ENCODE measurements at regions not wholly inside any gene's neighbourhood (a gene's known extent, or its start where the extent isn't known, plus 50 kb on each side); places are given as distances from the start of the nearest gene placed in this dataset.
"Not testable (repeated sequence)": the region's sequence is repeated elsewhere in the genome, so short reads cannot be mapped to it uniquely, and the experiment has no call there.

GRCh38 chr2:125901278-125901677 lies 754.7 kb upstream of the GYPC start:
- no peak for DNase-seq

DNA sequence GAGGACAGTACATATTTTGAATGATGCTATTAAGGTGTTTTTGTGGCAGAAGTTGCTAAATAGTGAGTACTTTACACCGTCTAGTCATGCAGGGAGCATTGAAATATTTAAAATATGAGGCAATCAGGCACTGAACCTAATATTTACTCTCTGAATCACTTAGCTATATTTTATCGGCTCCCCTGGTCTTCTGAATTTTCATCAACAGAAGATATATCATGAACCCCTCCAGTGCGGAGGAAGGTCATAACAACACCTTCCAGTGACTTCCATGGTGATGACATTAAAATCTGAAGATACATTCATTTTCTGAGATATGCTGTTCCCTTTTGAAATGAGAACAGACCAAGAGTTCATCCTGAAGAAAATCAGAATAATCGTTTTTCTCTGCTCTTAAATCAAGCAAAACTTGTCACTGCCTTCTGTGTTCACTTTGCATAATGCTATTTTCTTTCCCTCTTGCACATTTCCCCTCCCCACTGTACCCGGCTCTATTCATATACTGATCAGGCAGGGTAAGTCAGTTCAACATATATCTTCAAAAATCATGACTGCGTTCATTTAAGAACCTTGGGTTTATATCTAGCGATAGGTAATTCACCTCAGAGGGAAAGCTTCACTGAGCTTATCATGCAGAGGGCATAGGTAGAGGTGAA lies 729.9 kb upstream of the GYPC start:
- no peak for DNase-seq

- no peak for DNase-seq
Measured at GRCh38 chr2:125935559-125935958, 720.4 kb upstream of the GYPC start.

- no peak for DNase-seq
Measured at GRCh38 chr2:125942585-125943424, 713.2 kb upstream of the GYPC start.

- no peak for DNase-seq
Measured at GRCh38 chr2:125959047-125959446, 696.9 kb upstream of the GYPC start.

GRCh38 chr2:125961739-125962138 lies 694.2 kb upstream of the GYPC start:
- no peak for DNase-seq

DNA sequence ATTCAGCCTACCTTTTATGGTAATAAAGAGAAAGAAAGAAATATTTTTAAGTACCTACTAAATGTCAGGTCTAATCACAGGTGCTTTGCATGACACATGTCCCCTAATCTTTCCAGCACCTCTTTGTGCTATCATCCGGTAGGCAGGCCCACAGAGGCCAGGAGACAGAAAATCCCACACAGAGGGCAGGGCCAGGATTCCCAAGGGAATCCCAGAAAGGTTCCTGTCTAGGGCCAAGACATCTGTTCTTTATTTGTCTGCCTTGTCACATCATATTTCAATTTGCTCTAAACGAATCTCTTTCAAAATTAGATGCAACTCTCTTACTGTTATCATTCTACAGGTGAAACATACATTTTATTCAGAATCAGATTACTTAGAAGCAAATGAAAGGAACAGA lies 676.1 kb upstream of the GYPC start:
- DNase-seq = no peak

GRCh38 chr2:125983364-125983763 lies 672.6 kb upstream of the GYPC start:
- DNase-seq = no peak

DNA sequence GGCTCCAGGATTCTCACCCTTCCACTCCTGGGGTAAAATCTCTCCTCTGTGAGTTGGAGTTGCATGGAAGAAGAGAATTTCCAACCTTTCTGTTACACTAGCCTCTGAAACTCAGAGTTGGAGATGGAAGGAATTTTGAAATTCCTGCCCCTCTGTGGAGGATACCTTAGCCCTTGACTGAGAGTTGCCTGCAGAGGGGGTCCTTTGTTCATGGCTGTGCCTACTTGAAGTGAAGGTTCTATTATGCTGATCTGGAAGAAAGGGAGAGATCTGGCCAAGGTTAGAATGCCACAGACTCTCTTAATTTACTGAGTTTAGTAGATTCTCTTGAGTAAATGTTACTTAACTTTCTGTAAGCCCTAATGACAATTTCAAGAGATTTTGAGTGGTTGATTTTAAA lies 626.6 kb upstream of the GYPC start:
- DNase-seq = no peak

DNA sequence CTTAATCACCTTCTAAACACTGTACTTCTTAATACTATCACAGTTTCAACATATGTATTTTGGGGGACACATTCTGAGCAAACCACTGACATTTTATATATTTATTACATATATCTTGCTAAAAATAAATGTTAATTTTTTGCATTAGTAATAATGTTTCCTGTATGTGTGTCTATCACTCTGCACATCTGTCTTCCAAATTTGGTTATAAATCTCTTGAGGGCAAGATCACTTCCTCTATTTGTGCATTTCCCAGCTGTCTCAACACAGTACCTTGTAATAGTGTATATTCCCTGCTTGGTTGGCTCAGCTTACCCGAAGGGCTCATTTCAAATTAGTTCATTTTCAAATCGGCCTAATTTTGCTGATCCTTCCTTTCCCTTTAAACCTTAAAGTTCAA lies 617.1 kb upstream of the GYPC start:
- no peak for DNase-seq

- DNase-seq = no peak
Measured at GRCh38 chr2:126041391-126042047, 614.4 kb upstream of the GYPC start.

GRCh38 chr2:126042089-126042488 lies 613.9 kb upstream of the GYPC start:
- DNase-seq = no peak

DNA sequence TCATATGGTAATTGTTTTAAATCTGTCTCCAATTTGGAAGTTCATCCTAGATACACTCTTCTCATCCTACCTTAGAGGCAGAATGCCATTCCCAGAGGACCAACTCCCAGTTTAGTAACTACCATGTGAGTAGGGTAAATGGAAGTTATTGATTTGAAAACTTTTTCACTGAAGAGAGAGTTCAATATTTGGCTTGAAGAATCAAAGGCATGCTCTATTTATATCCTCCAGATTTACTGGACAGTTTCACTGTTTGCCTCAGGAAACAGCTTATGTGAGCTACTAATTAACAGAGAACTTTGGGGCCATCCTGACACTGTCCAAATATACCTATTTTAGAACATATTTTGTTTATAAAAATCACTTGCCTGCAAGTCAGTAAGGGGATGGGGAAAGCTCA lies 607.2 kb upstream of the GYPC start:
- DNase-seq = no peak

DNA sequence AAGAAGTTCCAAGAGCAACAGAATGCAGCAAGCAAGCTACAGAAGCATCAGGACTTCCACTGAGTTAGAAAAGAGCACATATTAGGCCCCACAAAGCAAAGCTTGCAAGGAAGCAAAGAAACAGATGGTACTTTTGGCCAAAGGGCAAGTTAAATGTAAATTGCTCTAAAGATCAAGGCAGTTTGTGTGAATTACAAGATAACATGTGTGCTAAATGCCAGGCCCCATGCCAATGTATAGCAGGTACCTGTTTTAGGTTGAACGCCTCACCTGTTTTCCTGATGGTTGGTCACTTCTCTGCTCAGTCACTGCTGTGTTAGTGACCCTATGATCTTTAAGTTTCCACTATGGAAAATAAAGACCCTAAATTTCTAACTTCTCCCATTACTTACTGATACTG lies 606.5 kb upstream of the GYPC start:
- DNase-seq = no peak

DNA sequence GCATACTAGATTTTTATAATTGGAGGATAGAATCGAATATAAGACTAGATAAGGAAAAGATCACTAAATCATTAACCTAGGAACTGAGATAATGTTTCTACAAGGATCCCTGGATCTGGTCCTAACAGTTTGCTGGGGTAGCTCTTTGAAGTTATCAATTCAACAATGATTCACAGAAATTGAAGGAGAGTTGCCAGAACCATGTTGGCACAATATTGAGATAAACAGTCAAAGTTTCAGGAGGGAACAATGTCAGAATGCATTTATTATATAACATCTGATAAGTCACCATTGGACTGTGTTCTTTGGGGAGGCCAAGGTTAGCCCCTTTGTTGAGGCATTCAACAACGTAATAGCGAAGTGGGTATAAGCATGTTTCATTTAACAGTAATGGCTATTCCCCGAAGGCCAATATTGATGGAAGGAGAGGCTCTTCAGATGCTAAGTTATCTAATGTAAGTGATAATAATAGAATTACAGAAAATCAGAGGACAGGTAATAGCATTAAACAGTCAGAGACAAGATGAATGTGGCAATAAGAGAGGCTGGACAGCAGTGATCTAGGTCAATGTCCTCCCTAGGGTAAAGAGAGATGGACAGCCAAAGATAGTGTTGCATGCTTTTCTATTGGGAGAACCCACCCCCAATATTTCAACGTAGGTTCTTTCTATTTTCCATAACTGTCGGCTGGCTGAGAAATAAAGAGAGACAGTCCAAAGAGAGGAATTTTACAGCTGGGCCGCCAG lies 604.8 kb upstream of the GYPC start:
- DNase-seq = no peak

DNA sequence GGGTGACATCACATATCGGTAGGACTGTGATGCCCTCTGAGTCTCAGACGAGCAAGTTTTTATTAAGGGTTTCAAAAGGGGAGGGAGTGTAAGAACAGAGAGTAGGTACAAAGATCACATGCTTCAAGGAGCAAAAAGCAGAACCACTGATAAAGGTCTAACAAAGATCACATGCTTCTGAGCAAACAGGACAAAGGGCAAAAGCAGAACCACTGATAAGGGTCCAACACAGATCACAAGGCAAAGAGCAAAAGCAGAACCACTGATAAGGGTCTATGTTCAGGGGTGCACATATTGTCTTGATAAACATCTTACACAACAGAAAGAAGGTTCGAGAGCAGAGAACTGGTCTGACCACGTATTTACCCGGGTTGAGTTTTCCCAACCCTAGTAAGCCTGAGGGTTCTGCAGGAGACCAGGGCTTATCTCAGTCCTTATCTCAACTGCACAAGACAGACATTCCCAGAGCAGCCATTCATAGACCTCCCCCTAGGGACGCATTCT lies 604.2 kb upstream of the GYPC start:
- DNase-seq = not testable (repeated sequence)

DNA sequence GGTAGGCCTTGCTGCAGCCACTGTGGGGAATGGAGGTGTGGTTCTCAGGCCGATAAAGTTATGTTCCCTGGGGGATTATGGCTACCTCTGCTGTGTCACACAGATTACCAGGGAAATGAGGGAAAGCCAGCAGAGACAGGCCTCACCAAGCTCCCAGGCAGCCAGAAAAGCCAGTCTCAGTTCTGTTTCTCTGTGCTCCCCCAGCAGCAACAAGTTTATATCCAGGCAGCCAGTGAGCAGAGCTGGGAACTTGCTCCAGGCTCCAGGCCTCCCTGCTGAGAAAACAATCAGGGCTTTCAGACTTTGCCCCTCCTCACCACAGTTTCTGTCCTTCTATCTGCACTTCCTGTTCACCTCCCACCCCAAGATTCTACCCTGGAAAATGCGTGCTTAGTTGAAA lies 596.6 kb upstream of the GYPC start:
- no peak for DNase-seq

DNA sequence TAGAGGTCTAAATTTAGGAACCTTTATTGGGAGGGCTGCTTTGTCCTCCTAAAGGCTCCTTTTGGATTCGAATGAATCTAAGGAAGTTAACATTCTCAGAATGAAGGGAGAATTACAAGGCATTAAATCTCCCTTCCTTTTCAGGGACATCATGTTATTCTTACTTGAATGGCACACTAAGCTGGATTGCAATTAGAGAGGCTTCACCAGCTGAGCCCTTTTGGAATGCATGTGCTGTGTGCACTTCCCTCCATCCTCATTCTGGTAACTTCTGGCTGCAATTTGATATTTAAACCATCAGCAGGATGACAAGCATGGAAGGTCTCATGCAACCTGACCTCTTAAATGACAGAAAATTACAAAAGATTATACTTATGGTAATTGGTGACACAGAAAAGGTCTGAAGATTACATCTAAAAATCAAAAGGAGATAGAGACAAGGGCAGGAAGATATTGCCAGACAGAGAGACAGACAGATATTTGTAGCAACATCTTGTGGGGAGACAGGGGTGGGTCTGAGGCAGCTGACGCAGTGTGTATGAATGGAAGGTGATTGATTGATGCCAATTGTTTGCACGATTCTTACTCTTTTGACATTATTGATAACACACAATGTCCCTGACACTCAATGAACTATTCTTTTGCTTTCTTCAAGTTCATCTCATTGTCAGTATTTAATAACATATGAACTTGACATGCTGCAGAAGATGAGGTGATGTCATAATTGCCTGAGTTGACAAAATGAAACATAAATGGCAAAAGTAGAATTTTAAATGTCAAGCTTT lies 570.8 kb upstream of the GYPC start:
- DNase-seq = no peak

GRCh38 chr2:126100962-126101361 lies 555.0 kb upstream of the GYPC start:
- no peak for DNase-seq

DNA sequence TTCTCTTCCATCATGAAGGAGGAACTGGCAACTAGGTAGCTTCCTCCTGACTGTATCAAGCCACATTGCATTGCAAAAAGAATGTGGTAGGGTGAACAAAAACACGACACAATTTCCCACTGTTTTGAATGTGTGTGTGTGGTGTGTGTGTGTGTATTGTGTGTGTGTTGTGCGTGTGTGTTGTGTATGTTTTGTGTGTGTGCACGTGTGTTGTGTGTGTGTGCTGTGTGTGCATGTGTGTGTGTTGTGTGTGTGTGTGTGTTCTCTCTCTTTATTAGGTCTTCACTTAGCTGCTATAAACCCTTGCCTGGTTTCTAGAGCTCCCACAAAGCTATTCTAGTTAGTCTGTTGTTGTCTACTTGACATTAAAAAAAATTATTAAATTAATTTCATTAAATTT lies 550.0 kb upstream of the GYPC start:
- no peak for DNase-seq

DNA sequence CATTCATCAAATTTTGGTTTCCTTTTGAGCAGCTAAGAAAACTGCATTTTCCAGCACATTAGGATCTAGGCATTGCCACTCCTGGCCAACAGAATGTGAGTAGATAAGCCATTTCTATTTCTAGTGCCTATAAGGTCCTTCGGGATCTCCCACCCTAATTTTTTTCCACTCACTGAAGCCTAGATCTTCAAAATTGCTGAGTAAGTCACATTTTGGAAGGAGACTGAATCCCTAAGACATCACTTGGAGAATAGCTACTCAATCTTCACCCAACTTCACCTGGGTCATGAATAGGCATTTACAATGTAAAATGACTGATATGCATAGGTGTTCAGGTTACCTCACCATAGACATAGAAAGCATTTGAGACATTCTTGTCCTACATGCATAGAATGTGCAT lies 548.1 kb upstream of the GYPC start:
- no peak for DNase-seq

- no peak for DNase-seq
Measured at GRCh38 chr2:126115975-126116374, 540.0 kb upstream of the GYPC start.

All from activated CD4-positive, CD25-positive, alpha-beta regulatory T cell treated with anti-CD3 and anti-CD28 coated beads, Interleukin-2, amount 50 U/mL, for 72 hours (primary cell).